ENCODE measurements at regions not wholly inside any gene's neighbourhood (a gene's known extent, or its start where the extent isn't known, plus 50 kb on each side); places are given as distances from the start of the nearest gene placed in this dataset.

GRCh38 chr12:111073370-111073769 is 153.0 kb upstream of the MYL2 start:
- TF ChIP-seq CTBP1 (IDR thresholded peaks at IDR 0.05; ENCODE audit: borderline replicate concordance), result no peak
- TF ChIP-seq FOXA1 (IDR thresholded peaks at IDR 0.05), result no peak
- no peak for TF ChIP-seq ARNT (IDR thresholded peaks at IDR 0.05)
- no peak for TF ChIP-seq ELF4 (IDR thresholded peaks at IDR 0.05)
- no peak for TF ChIP-seq ZNF384 (IDR thresholded peaks at IDR 0.05)
- TF ChIP-seq LEF1 (IDR thresholded peaks at IDR 0.05; ENCODE audit: borderline replicate concordance), result no peak
- TF ChIP-seq SP1 (IDR thresholded peaks at IDR 0.05), result no peak
- no peak for TF ChIP-seq SUZ12 (IDR thresholded peaks at IDR 0.05)
- TF ChIP-seq HDGF (IDR thresholded peaks at IDR 0.05; ENCODE audit: borderline replicate concordance), result no peak
- no peak for TF ChIP-seq TARDBP (IDR thresholded peaks at IDR 0.05)
- TF ChIP-seq PKNOX1 (IDR thresholded peaks at IDR 0.05), result no peak
- TF ChIP-seq FOXK2 (IDR thresholded peaks at IDR 0.05), result no peak
- ChIA-PET POLR2A (no interaction called here), CTCF (no interaction called here)
- DNase-seq (ENCODE audit: extremely low spot score), result no peak

- ChIA-PET CTCF (no interaction called here), POLR2A (no interaction called here)
- DNase-seq (ENCODE audit: extremely low spot score), result no peak
- TF ChIP-seq FOXA1 (IDR thresholded peaks at IDR 0.05) (no peak), FOXK2 (IDR thresholded peaks at IDR 0.05) (no peak), PKNOX1 (IDR thresholded peaks at IDR 0.05) (no peak), TARDBP (IDR thresholded peaks at IDR 0.05) (no peak), L3MBTL2 (conservative IDR thresholded peaks at IDR 0.05) (no peak), LEF1 (IDR thresholded peaks at IDR 0.05; ENCODE audit: borderline replicate concordance) (no peak)
Measured at GRCh38 chr12:111072299-111072698, 151.9 kb upstream of the MYL2 start.

GRCh38 chr12:111069886-111070285 is 149.5 kb upstream of the MYL2 start:
- ChIA-PET CTCF (no interaction called here), POLR2A (no interaction called here)
- DNase-seq (ENCODE audit: extremely low spot score), result no peak

GRCh38 chr12:111068290-111068689 is 147.9 kb upstream of the MYL2 start:
- POLR2A ChIA-PET, result no interaction called here
- CTCF ChIA-PET, result no interaction called here
- no peak for DNase-seq (ENCODE audit: extremely low spot score)
- no peak for TF ChIP-seq PKNOX1 (IDR thresholded peaks at IDR 0.05)
- TF ChIP-seq HDGF (IDR thresholded peaks at IDR 0.05; ENCODE audit: borderline replicate concordance), result no peak
- no peak for TF ChIP-seq L3MBTL2 (conservative IDR thresholded peaks at IDR 0.05)
- no peak for TF ChIP-seq TARDBP (IDR thresholded peaks at IDR 0.05)
- TF ChIP-seq CTBP1 (IDR thresholded peaks at IDR 0.05; ENCODE audit: borderline replicate concordance), result no peak
- no peak for TF ChIP-seq ZNF384 (IDR thresholded peaks at IDR 0.05)
- no peak for TF ChIP-seq BHLHE40 (IDR thresholded peaks at IDR 0.05; ENCODE audit: borderline replicate concordance)
- no peak for TF ChIP-seq FOXK2 (IDR thresholded peaks at IDR 0.05)
- no peak for TF ChIP-seq SUZ12 (IDR thresholded peaks at IDR 0.05)
- TF ChIP-seq ELF4 (IDR thresholded peaks at IDR 0.05), result no peak
- TF ChIP-seq NFRKB (IDR thresholded peaks at IDR 0.05), result no peak
- TF ChIP-seq FOXM1 (IDR thresholded peaks at IDR 0.05; ENCODE audit: borderline replicate concordance), result no peak
- TF ChIP-seq SP1 (IDR thresholded peaks at IDR 0.05), result no peak
- TF ChIP-seq FOXA1 (IDR thresholded peaks at IDR 0.05), result no peak
- no peak for TF ChIP-seq LEF1 (IDR thresholded peaks at IDR 0.05; ENCODE audit: borderline replicate concordance)
- TF ChIP-seq ARNT (IDR thresholded peaks at IDR 0.05), result no peak

More at GRCh38 chr12:111069886-111070285, 149.5 kb upstream of the MYL2 start:
- TF ChIP-seq SUZ12 (IDR thresholded peaks at IDR 0.05) (no peak), HDGF (IDR thresholded peaks at IDR 0.05; ENCODE audit: borderline replicate concordance) (no peak), ARNT (IDR thresholded peaks at IDR 0.05) (no peak), FOXA1 (IDR thresholded peaks at IDR 0.05) (no peak)

- TF ChIP-seq L3MBTL2 (conservative IDR thresholded peaks at IDR 0.05) (no peak), ZNF384 (IDR thresholded peaks at IDR 0.05) (no peak), ELF4 (IDR thresholded peaks at IDR 0.05) (no peak), FOXK2 (IDR thresholded peaks at IDR 0.05) (no peak), FOXA1 (IDR thresholded peaks at IDR 0.05) (no peak), BHLHE40 (IDR thresholded peaks at IDR 0.05; ENCODE audit: borderline replicate concordance) (no peak), FOXM1 (IDR thresholded peaks at IDR 0.05; ENCODE audit: borderline replicate concordance) (no peak), HDGF (IDR thresholded peaks at IDR 0.05; ENCODE audit: borderline replicate concordance) (no peak)
- POLR2A ChIA-PET, result no interaction called here
- DNase-seq (ENCODE audit: extremely low spot score), result no peak
- CTCF ChIA-PET, result no interaction called here
Measured at GRCh38 chr12:111067498-111067897, 147.1 kb upstream of the MYL2 start.

GRCh38 chr12:111066744-111067437 is 146.5 kb upstream of the MYL2 start:
- DNase-seq (ENCODE audit: extremely low spot score), result peak; percentile 55
- CTCF ChIA-PET, result no interaction called here
- POLR2A ChIA-PET, result no interaction called here
- no peak for TF ChIP-seq SUZ12 (IDR thresholded peaks at IDR 0.05)
- TF ChIP-seq SP1 (IDR thresholded peaks at IDR 0.05), result no peak
- peak; percentile 94 for TF ChIP-seq PKNOX1 (IDR thresholded peaks at IDR 0.05)
- TF ChIP-seq ZNF384 (IDR thresholded peaks at IDR 0.05), result no peak
- no peak for TF ChIP-seq FOXK2 (IDR thresholded peaks at IDR 0.05)
- no peak for TF ChIP-seq NFRKB (IDR thresholded peaks at IDR 0.05)
